ENCODE measurements at regions not wholly inside any gene's neighbourhood (a gene's known extent, or its start where the extent isn't known, plus 50 kb on each side); places are given as distances from the start of the nearest gene placed in this dataset.

- H3K4me3 Mint-ChIP-seq = no peak overlapping the region
- H3K36me3 Mint-ChIP-seq = no peaks in the 10 kb centered on the region
- no peak for DNase-seq
- H3K36me3 ChIP-seq (ENCODE audit: control insufficient read depth in 2 of 3, insufficient read depth in 3 of 3, low read length in 3 of 3) = no peaks in the 10 kb centered on the region
- POLR2A ChIA-PET = no interaction called here
- no peak overlapping the region for H3K27ac ChIP-seq (ENCODE audit: low read depth, low read length)
- H3K9me3 ChIP-seq (ENCODE audit: control insufficient read depth in 2 of 3, low read length in 3 of 3) = no peaks in the 10 kb centered on the region
- no peaks in the 10 kb centered on the region for H3K27me3 ChIP-seq (ENCODE audit: control insufficient read depth in 2 of 2, insufficient read depth in 2 of 2, low read length in 2 of 2)
- H3K9me3 Mint-ChIP-seq = no peaks in the 10 kb centered on the region
- H3K4me1 ChIP-seq (ENCODE audit: control insufficient read depth in 2 of 2, insufficient read depth in 2 of 2, low read length in 2 of 2) = no peaks in the 10 kb centered on the region
- peaks cover 0 to 4% (median 0%) of the 10 kb centered on the region in 7 donors for H3K4me1 Mint-ChIP-seq
- CTCF ChIA-PET = no interaction called here
- intact Hi-C loops (cut with micrococcal nuclease) = loop anchor here in 1 of 2 donors (10.0 kb wide), 1 partner anchor 168 kb away; no protein-coding TSS in a partner anchor
- no peak overlapping the region for H3K4me3 ChIP-seq (ENCODE audit: low read length)
- no peak overlapping the region for H3K27ac Mint-ChIP-seq
- no peak for ATAC-seq
- peaks cover 0 to 4% (median 0%) of the 10 kb centered on the region in 5 donors for H3K27me3 Mint-ChIP-seq
Observed at GRCh38 chr3:5302661-5303060, 115.2 kb downstream of the EDEM1 start.

- H3K36me3 ChIP-seq (ENCODE audit: control insufficient read depth in 2 of 3, insufficient read depth in 3 of 3, low read length in 3 of 3) = no peaks in the 10 kb centered on the region
Observed at GRCh38 chr3:5304188-5304587, 116.7 kb downstream of the EDEM1 start.

GRCh38 chr3:5304789-5305683, 117.5 kb downstream of the EDEM1 start:
- no peak overlapping the region for H3K4me3 Mint-ChIP-seq
- Histone ChIP-seq H3K4me3 (ENCODE audit: low read length) (no peak overlapping the region), H3K9me3 (ENCODE audit: control insufficient read depth in 2 of 3, low read length in 3 of 3) (no peaks in the 10 kb centered on the region), H3K36me3 (ENCODE audit: control insufficient read depth in 2 of 3, insufficient read depth in 3 of 3, low read length in 3 of 3) (no peaks in the 10 kb centered on the region), H3K27ac (ENCODE audit: low read depth, low read length) (no peak overlapping the region), H3K4me1 (ENCODE audit: control insufficient read depth in 2 of 2, insufficient read depth in 2 of 2, low read length in 2 of 2) (no peaks in the 10 kb centered on the region), H3K27me3 (ENCODE audit: control insufficient read depth in 2 of 2, insufficient read depth in 2 of 2, low read length in 2 of 2) (no peaks in the 10 kb centered on the region)
- H3K9me3 Mint-ChIP-seq = no peaks in the 10 kb centered on the region
- DNase-seq (peak in 4 of 9 donors; percentile 6 to 22 (median 7)), ATAC-seq (no peak)
- no peak overlapping the region for H3K27ac Mint-ChIP-seq
- no peaks in the 10 kb centered on the region for H3K4me1 Mint-ChIP-seq
- H3K36me3 Mint-ChIP-seq = no peaks in the 10 kb centered on the region
- POLR2A ChIA-PET = no interaction called here
- peaks cover 0 to 5% (median 0%) of the 10 kb centered on the region in 5 donors for H3K27me3 Mint-ChIP-seq
- intact Hi-C loops (cut with micrococcal nuclease) = loop anchor here (1.0 to 10.0 kb wide), 2 partner anchors 169 to 170 kb away; no protein-coding TSS in a partner anchor
- CTCF ChIA-PET = no interaction called here

More at GRCh38 chr3:5304188-5304587, 116.7 kb downstream of the EDEM1 start:
- Histone ChIP-seq H3K27me3 (ENCODE audit: control insufficient read depth in 2 of 2, insufficient read depth in 2 of 2, low read length in 2 of 2) (no peaks in the 10 kb centered on the region), H3K9me3 (ENCODE audit: control insufficient read depth in 2 of 3, low read length in 3 of 3) (no peaks in the 10 kb centered on the region), H3K4me3 (ENCODE audit: low read length) (no peak overlapping the region), H3K4me1 (ENCODE audit: control insufficient read depth in 2 of 2, insufficient read depth in 2 of 2, low read length in 2 of 2) (no peaks in the 10 kb centered on the region), H3K27ac (ENCODE audit: low read depth, low read length) (no peak overlapping the region)
- H3K4me3 Mint-ChIP-seq = no peak overlapping the region
- ChIA-PET POLR2A (no interaction called here), CTCF (no interaction called here)
- no peaks in the 10 kb centered on the region for H3K36me3 Mint-ChIP-seq
- intact Hi-C loops (cut with micrococcal nuclease) = loop anchor here in 1 of 2 donors (10.0 kb wide), 1 partner anchor 169 kb away; no protein-coding TSS in a partner anchor
- ATAC-seq (no peak), DNase-seq (no peak)
- no peaks in the 10 kb centered on the region for H3K9me3 Mint-ChIP-seq
- peaks cover 0 to 4% (median under 1%) of the 10 kb centered on the region in 5 donors for H3K27me3 Mint-ChIP-seq
- no peaks in the 10 kb centered on the region for H3K4me1 Mint-ChIP-seq
- no peak overlapping the region for H3K27ac Mint-ChIP-seq

- intact Hi-C loops (cut with micrococcal nuclease) = loop anchor here (1.0 to 10.0 kb wide), 2 partner anchors 169 to 171 kb away; no protein-coding TSS in a partner anchor
- H3K27me3 Mint-ChIP-seq = peaks cover 0 to 5% (median 0%) of the 10 kb centered on the region in 5 donors
- no peaks in the 10 kb centered on the region for H3K9me3 ChIP-seq (ENCODE audit: control insufficient read depth in 2 of 3, low read length in 3 of 3)
- no peaks in the 10 kb centered on the region for H3K9me3 Mint-ChIP-seq
- no peaks in the 10 kb centered on the region for H3K36me3 Mint-ChIP-seq
- no peak overlapping the region for H3K4me3 ChIP-seq (ENCODE audit: low read length)
- no peak for DNase-seq
- no peak overlapping the region for H3K4me3 Mint-ChIP-seq
- no peak overlapping the region for H3K27ac ChIP-seq (ENCODE audit: low read depth, low read length)
- ChIA-PET CTCF (no interaction called here), POLR2A (no interaction called here)
- ATAC-seq = no peak
- no peaks in the 10 kb centered on the region for H3K27me3 ChIP-seq (ENCODE audit: control insufficient read depth in 2 of 2, insufficient read depth in 2 of 2, low read length in 2 of 2)
- no peak overlapping the region for H3K27ac Mint-ChIP-seq
- no peaks in the 10 kb centered on the region for H3K4me1 ChIP-seq (ENCODE audit: control insufficient read depth in 2 of 2, insufficient read depth in 2 of 2, low read length in 2 of 2)
- no peaks in the 10 kb centered on the region for H3K36me3 ChIP-seq (ENCODE audit: control insufficient read depth in 2 of 3, insufficient read depth in 3 of 3, low read length in 3 of 3)
- peaks cover 0 to 1% (median 0%) of the 10 kb centered on the region in 7 donors for H3K4me1 Mint-ChIP-seq
Observed at GRCh38 chr3:5305684-5305989, 118.1 kb downstream of the EDEM1 start.

GRCh38 chr3:5309171-5309570, 121.7 kb downstream of the EDEM1 start:
- Histone ChIP-seq H3K36me3 (ENCODE audit: control insufficient read depth in 2 of 3, insufficient read depth in 3 of 3, low read length in 3 of 3) (no peaks in the 10 kb centered on the region), H3K9me3 (ENCODE audit: control insufficient read depth in 2 of 3, low read length in 3 of 3) (no peaks in the 10 kb centered on the region), H3K4me1 (ENCODE audit: control insufficient read depth in 2 of 2, insufficient read depth in 2 of 2, low read length in 2 of 2) (no peaks in the 10 kb centered on the region), H3K27ac (ENCODE audit: low read depth, low read length) (no peak overlapping the region), H3K4me3 (ENCODE audit: low read length) (no peak overlapping the region), H3K27me3 (ENCODE audit: control insufficient read depth in 2 of 2, insufficient read depth in 2 of 2, low read length in 2 of 2) (no peaks in the 10 kb centered on the region)
- DNase-seq = no peak
- ChIA-PET CTCF (no interaction called here), POLR2A (no interaction called here)
- H3K27ac Mint-ChIP-seq = no peak overlapping the region
- no peak for ATAC-seq
- H3K27me3 Mint-ChIP-seq = peaks cover 0 to 5% (median 0%) of the 10 kb centered on the region in 5 donors
- intact Hi-C loops (cut with micrococcal nuclease) = loop anchor here in 1 of 2 donors (10.0 kb wide), 1 partner anchor 174 kb away; no protein-coding TSS in a partner anchor
- peaks cover 0 to 2% (median 0%) of the 10 kb centered on the region in 11 donors for H3K9me3 Mint-ChIP-seq
- no peaks in the 10 kb centered on the region for H3K36me3 Mint-ChIP-seq
- no peak overlapping the region for H3K4me3 Mint-ChIP-seq
- H3K4me1 Mint-ChIP-seq = peaks cover 0 to 1% (median 0%) of the 10 kb centered on the region in 7 donors

GRCh38 chr3:5309602-5310001, 122.1 kb downstream of the EDEM1 start:
- no peak overlapping the region for H3K4me3 ChIP-seq (ENCODE audit: low read length)
- Mint-ChIP-seq H3K36me3 (no peaks in the 10 kb centered on the region), H3K4me1 (peaks cover 0 to 1% (median 0%) of the 10 kb centered on the region in 7 donors), H3K9me3 (peaks cover 0 to 2% (median 0%) of the 10 kb centered on the region in 11 donors), H3K27ac (no peak overlapping the region), H3K4me3 (no peak overlapping the region), H3K27me3 (peaks cover 0 to 5% (median 0%) of the 10 kb centered on the region in 5 donors)
- no peaks in the 10 kb centered on the region for H3K27me3 ChIP-seq (ENCODE audit: control insufficient read depth in 2 of 2, insufficient read depth in 2 of 2, low read length in 2 of 2)
- ChIA-PET POLR2A (no interaction called here), CTCF (no interaction called here)
- intact Hi-C loops (cut with micrococcal nuclease) = loop anchor here in 1 of 2 donors (10.0 kb wide), 1 partner anchor 175 kb away; no protein-coding TSS in a partner anchor
- no peaks in the 10 kb centered on the region for H3K9me3 ChIP-seq (ENCODE audit: control insufficient read depth in 2 of 3, low read length in 3 of 3)
- H3K36me3 ChIP-seq (ENCODE audit: control insufficient read depth in 2 of 3, insufficient read depth in 3 of 3, low read length in 3 of 3) = no peaks in the 10 kb centered on the region
- DNase-seq (no peak), ATAC-seq (no peak)
- H3K4me1 ChIP-seq (ENCODE audit: control insufficient read depth in 2 of 2, insufficient read depth in 2 of 2, low read length in 2 of 2) = no peaks in the 10 kb centered on the region
- H3K27ac ChIP-seq (ENCODE audit: low read depth, low read length) = no peak overlapping the region

Measured in naive thymus-derived CD4-positive, alpha-beta T cell (primary cell).